PFSK-1 (cell line): ENCODE measurements at regions not wholly inside any gene's neighbourhood (a gene's known extent, or its start where the extent isn't known, plus 50 kb on each side); places are given as distances from the start of the nearest gene placed in this dataset.

Experiments
- FOXP2 ChIP-seq: optimal IDR thresholded peaks from 2 replicates; pipeline ENCODE3; 2011; ENCODE audit warnings: borderline replicate concordance, control low read depth, inconsistent platforms; ENCODE audit not compliant: insufficient read depth; ENCODE audit errors: extremely low read length, extremely low read depth
- POLR2AphosphoS5 ChIP-seq: IDR thresholded peaks from 2 replicates; pipeline ENCODE4 v1.6.1; 2012; ENCODE audit warnings: low read depth, mild to moderate bottlenecking, control low read depth, low read length, moderate library complexity
- SIN3A ChIP-seq: IDR thresholded peaks from 2 replicates; pipeline ENCODE4 v1.6.1; 2012; ENCODE audit warnings: mild to moderate bottlenecking, low read length, moderate library complexity, borderline replicate concordance; ENCODE audit not compliant: insufficient read depth
- TAF1 ChIP-seq: IDR thresholded peaks from 2 replicates; pipeline ENCODE4 v1.6.1; 2012; ENCODE audit warnings: low read length, control low read depth, borderline replicate concordance; ENCODE audit not compliant: insufficient read depth
- TF ChIP-seq, protein P1 (sequence below), 2 experiments: IDR thresholded peaks; 2 replicates each; pipeline versions ENCODE4 v1.6.1 to v1.8.0; 2011 to 2012; ENCODE audit warnings: low read depth in 2 of 2, low read length in 2 of 2, control low read depth in 1 of 2, inconsistent platforms in 1 of 2, mild to moderate bottlenecking in 1 of 2, moderate library complexity in 1 of 2; ENCODE audit not compliant: insufficient read depth in 1 of 2

DNA sequence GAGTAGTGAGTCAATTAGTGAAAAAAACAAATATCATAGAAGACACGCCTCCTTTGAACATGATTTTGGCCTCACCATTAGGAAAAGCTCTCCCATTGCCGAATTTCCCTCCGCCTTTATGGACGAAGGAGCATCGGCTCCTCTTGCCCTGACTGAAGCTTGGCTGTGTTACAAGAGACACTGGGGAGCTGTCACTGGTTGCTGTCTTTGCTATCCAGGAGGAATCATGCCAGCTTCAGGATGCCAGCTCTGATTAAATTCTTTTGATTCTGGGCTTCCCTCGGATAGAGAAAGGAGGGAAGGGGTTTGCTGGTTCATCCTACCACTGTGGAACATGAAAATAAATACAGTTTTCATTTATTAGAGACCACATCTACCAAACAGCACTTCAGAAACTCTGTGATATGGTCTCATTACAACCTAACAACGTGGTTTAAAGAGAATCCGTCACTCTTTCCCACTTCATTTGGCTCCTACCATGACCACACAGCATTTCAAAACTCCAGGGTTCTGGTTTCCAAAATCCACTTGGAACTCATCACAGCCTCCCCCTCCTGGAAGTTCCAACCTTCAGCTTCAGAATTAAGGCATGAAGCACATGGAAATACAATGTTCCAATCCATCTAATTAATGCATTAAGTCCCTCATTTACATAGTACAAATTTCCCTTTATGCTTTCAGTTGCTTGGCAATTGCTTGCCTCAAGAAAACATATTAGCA is 446.0 kb downstream of the EFNB2 start:
- TF ChIP-seq, protein P1, sequence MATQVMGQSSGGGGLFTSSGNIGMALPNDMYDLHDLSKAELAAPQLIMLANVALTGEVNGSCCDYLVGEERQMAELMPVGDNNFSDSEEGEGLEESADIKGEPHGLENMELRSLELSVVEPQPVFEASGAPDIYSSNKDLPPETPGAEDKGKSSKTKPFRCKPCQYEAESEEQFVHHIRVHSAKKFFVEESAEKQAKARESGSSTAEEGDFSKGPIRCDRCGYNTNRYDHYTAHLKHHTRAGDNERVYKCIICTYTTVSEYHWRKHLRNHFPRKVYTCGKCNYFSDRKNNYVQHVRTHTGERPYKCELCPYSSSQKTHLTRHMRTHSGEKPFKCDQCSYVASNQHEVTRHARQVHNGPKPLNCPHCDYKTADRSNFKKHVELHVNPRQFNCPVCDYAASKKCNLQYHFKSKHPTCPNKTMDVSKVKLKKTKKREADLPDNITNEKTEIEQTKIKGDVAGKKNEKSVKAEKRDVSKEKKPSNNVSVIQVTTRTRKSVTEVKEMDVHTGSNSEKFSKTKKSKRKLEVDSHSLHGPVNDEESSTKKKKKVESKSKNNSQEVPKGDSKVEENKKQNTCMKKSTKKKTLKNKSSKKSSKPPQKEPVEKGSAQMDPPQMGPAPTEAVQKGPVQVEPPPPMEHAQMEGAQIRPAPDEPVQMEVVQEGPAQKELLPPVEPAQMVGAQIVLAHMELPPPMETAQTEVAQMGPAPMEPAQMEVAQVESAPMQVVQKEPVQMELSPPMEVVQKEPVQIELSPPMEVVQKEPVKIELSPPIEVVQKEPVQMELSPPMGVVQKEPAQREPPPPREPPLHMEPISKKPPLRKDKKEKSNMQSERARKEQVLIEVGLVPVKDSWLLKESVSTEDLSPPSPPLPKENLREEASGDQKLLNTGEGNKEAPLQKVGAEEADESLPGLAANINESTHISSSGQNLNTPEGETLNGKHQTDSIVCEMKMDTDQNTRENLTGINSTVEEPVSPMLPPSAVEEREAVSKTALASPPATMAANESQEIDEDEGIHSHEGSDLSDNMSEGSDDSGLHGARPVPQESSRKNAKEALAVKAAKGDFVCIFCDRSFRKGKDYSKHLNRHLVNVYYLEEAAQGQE (IDR thresholded peaks at IDR 0.05; ENCODE audit: insufficient read depth in 1 of 2, low read depth in 2 of 2, low read length in 2 of 2), result no peak
- TF ChIP-seq FOXP2 (no peak), SIN3A (no peak), POLR2AphosphoS5 (no peak), TAF1 (no peak)

DNA sequence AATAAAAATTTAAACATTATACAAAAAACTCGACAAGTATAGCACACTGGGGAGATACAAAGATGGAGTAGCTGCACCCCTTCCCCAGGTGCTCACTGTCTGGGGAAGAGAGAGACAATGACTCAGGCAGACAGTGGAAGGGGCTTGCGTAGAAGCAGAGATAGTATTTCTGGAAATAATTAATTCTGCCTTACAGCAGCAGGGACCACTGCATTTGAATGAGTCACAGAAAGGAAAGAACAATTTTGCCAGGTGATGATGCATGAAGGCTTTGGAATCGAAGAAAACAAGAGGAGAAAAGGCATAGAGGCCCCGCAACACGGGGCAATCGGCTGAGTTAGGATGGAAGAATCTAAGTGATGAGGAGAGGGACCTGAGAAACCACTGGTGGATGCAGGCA is 447.4 kb downstream of the EFNB2 start:
- TF ChIP-seq SIN3A, result no peak
- TF ChIP-seq TAF1, result no peak
- TF ChIP-seq, protein P1 (IDR thresholded peaks at IDR 0.05; ENCODE audit: insufficient read depth in 1 of 2, low read depth in 2 of 2, low read length in 2 of 2), result no peak
- TF ChIP-seq FOXP2, result no peak
- no peak for TF ChIP-seq POLR2AphosphoS5

DNA sequence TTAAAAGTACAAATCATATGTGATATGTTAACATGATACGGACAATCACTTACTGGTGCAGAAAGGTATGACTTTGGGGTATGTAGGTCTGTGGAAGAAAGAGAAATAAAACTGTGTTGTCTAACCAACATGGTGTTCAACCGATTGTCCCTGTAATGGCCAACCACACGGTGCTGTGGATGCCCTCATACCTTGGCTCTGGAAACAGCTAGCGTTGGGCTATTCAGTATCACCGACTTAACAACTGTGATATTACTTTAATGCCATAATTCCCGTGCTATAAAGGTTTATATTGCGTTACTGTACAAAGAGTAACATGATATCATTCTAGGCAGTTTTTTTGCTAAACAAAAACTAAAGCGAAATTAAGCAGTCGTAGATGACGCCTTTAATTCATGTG is 448.3 kb downstream of the EFNB2 start:
- no peak for TF ChIP-seq TAF1
- no peak for TF ChIP-seq POLR2AphosphoS5
- no peak for TF ChIP-seq FOXP2
- TF ChIP-seq, protein P1 (IDR thresholded peaks at IDR 0.05; ENCODE audit: insufficient read depth in 1 of 2, low read depth in 2 of 2, low read length in 2 of 2), result no peak
- no peak for TF ChIP-seq SIN3A

DNA sequence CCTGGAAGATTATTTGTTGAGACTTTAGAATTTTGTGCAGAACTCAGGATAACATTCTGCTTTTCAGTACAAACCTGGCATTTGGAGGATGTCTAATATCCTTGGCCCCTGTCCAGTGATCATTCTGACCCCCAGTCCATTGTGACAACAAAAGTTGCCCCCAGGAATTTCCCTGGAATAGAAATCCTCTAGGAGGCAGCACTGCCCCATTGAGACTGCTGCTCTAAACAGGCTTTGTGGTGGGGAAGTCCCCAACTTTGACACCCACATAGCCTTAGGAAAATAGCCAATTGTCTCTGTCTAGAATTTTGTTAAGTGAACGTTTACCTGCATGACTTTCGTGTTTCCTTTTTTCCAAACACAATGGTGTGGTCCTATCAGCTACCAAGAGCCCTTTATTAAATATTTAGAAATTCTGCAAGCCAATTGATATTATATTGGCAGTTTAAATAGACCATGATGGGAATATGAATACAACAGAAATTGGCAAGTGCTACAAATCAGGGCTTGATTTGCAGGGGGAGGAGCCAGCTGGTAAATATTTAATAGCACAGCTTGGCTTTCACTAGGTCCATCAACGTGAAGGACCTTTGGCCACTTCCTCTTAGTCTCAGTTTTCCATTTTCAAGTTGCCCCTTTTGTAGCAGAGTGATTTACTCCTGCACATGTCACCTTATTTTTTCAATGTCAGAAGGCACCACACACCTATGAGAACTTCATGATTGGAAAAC is 451.7 kb downstream of the EFNB2 start:
- TF ChIP-seq POLR2AphosphoS5, result no peak

DNA sequence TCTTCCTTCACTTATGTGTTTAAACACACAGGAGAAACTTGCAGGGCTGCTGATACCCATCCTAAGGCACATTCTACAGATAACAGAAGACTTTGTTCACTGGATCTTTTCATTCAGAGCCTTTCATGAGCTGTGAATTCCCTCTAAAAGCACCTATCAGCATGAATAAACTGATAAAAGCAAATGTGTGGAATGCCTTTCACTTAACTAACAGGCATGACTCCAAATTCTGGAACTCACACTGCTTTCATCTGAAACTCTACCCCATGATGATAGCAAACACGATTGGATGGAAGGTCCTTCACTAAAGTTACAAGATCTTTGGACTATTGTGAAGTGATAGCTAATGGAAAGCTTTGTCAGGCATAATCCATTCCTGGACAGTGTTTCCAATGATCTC is 457.3 kb downstream of the EFNB2 start:
- TF ChIP-seq, protein P1 (IDR thresholded peaks at IDR 0.05; ENCODE audit: insufficient read depth in 1 of 2, low read depth in 2 of 2, low read length in 2 of 2), result no peak
- TF ChIP-seq FOXP2, result no peak
- no peak for TF ChIP-seq POLR2AphosphoS5
- TF ChIP-seq SIN3A, result no peak
- TF ChIP-seq TAF1, result no peak
